ENCODE measurements at regions not wholly inside any gene's neighbourhood (a gene's known extent, or its start where the extent isn't known, plus 50 kb on each side); places are given as distances from the start of the nearest gene placed in this dataset.
"Not testable (repeated sequence)": the region's sequence is repeated elsewhere in the genome, so short reads cannot be mapped to it uniquely, and the experiment has no call there.

DNA sequence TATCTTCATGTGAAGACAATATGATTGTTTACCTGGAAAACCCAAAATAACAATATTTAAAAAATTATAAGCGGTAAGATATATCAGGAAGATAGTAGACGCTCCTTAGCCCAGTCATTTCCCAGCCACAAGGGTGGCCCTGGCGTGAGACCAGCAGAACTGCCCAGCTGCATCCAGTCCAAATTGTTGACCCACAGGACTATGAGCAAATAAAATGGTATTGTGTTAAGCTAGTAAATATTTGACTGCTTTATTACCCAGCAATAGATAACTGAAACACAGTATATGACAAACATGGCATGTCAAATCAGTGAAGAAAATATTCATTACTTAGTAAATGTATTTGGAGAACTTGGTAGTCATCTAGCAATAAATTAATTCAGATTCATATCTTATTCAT lies 294.3 kb upstream of the SPAG17 start:
- H3K27ac ChIP-seq (ENCODE audit: low read depth in 2 of 2, low read length in 2 of 2), result no peak overlapping the region
- TF ChIP-seq, protein P1, sequence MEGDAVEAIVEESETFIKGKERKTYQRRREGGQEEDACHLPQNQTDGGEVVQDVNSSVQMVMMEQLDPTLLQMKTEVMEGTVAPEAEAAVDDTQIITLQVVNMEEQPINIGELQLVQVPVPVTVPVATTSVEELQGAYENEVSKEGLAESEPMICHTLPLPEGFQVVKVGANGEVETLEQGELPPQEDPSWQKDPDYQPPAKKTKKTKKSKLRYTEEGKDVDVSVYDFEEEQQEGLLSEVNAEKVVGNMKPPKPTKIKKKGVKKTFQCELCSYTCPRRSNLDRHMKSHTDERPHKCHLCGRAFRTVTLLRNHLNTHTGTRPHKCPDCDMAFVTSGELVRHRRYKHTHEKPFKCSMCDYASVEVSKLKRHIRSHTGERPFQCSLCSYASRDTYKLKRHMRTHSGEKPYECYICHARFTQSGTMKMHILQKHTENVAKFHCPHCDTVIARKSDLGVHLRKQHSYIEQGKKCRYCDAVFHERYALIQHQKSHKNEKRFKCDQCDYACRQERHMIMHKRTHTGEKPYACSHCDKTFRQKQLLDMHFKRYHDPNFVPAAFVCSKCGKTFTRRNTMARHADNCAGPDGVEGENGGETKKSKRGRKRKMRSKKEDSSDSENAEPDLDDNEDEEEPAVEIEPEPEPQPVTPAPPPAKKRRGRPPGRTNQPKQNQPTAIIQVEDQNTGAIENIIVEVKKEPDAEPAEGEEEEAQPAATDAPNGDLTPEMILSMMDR (IDR thresholded peaks at IDR 0.05; ENCODE audit: borderline replicate concordance, extremely low read depth, insufficient read depth), result no peak
- no peaks in the 10 kb centered on the region for H3K9me3 ChIP-seq (ENCODE audit: control insufficient read depth in 2 of 3, insufficient read depth in 1 of 3, low read length in 3 of 3)
- H3K9ac ChIP-seq (ENCODE audit: low read length in 3 of 3), result no peak overlapping the region
- no peaks in the 10 kb centered on the region for H3K27me3 ChIP-seq (ENCODE audit: control insufficient read depth, insufficient read depth, low read length)
- H3K4me3 ChIP-seq (ENCODE audit: low read length in 3 of 3), result no peak overlapping the region
- H3K4me1 ChIP-seq (ENCODE audit: control insufficient read depth in 2 of 3, insufficient read depth in 2 of 3, low read depth in 1 of 3, low read length in 3 of 3), result no peaks in the 10 kb centered on the region
- no peak for DNase-seq
- intact Hi-C loops (cut with DNase I), result no loop called here
- FAIRE-seq, result no peak
- H3K36me3 ChIP-seq (ENCODE audit: control insufficient read depth in 2 of 3, insufficient read depth in 3 of 3, low read length in 3 of 3), result no peaks in the 10 kb centered on the region

DNA sequence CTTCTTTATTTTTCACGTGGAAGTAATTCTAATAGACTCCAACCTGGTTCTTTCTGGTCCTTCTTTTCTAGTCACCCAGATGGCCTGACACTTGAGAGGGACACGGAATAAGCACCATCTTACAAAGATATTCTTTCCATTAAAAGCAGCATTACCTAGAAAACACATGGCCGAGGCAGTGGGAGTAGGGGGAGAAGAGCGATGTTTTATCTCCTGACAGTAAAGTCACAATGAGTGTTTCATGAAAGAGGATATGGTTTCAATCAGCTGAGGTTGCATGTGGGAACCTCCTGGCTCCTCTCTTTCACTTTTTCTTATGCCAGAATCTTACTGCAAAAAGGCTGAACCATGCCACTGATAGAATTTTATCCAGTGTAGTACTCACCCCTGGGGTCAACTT lies 288.8 kb upstream of the SPAG17 start:
- intact Hi-C loops (cut with DNase I), result no loop called here
- H3K4me3 ChIP-seq (ENCODE audit: low read length in 3 of 3), result no peak overlapping the region
- no peak for FAIRE-seq
- no peaks in the 10 kb centered on the region for H3K27me3 ChIP-seq (ENCODE audit: control insufficient read depth, insufficient read depth, low read length)
- H3K36me3 ChIP-seq (ENCODE audit: control insufficient read depth in 2 of 3, insufficient read depth in 3 of 3, low read length in 3 of 3), result no peaks in the 10 kb centered on the region
- H3K27ac ChIP-seq (ENCODE audit: low read depth in 2 of 2, low read length in 2 of 2), result no peak overlapping the region
- H3K9ac ChIP-seq (ENCODE audit: low read length in 3 of 3), result no peak overlapping the region
- DNase-seq, result peak in 3 of 5 donors; percentile 60 to 78 (median 71)
- no peaks in the 10 kb centered on the region for H3K4me1 ChIP-seq (ENCODE audit: control insufficient read depth in 2 of 3, insufficient read depth in 2 of 3, low read depth in 1 of 3, low read length in 3 of 3)
- no peaks in the 10 kb centered on the region for H3K9me3 ChIP-seq (ENCODE audit: control insufficient read depth in 2 of 3, insufficient read depth in 1 of 3, low read length in 3 of 3)
- TF ChIP-seq, protein P1 (IDR thresholded peaks at IDR 0.05; ENCODE audit: borderline replicate concordance, extremely low read depth, insufficient read depth), result no peak

DNA sequence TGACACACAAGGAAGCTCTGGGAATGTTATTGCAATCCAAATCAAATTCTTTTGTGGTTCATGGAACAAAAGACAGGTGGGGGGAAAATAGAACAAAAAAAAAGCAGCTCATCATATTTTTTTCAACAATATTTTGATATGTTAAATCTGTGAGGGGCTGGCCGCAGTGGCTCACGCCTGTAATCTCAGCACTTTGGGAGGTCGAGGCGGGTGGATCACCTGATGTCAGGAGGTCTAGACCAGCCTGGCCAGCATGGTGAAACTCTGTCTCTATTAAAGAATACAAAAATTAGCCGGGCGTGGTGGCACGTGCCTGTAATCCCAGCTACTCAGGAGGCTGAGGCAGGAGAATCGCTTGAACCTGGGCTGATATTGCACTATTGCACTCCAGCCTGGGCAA lies 279.4 kb upstream of the SPAG17 start:
- H3K9me3 ChIP-seq (ENCODE audit: control insufficient read depth in 2 of 3, insufficient read depth in 1 of 3, low read length in 3 of 3); H3K4me1 ChIP-seq (ENCODE audit: control insufficient read depth in 2 of 3, insufficient read depth in 2 of 3, low read depth in 1 of 3, low read length in 3 of 3); H3K27ac ChIP-seq (ENCODE audit: low read depth in 2 of 2, low read length in 2 of 2); H3K27me3 ChIP-seq (ENCODE audit: control insufficient read depth, insufficient read depth, low read length); H3K9ac ChIP-seq (ENCODE audit: low read length in 3 of 3); FAIRE-seq; intact Hi-C loops (cut with DNase I); H3K4me3 ChIP-seq (ENCODE audit: low read length in 3 of 3); H3K36me3 ChIP-seq (ENCODE audit: control insufficient read depth in 2 of 3, insufficient read depth in 3 of 3, low read length in 3 of 3); DNase-seq: not testable (repeated sequence)

DNA sequence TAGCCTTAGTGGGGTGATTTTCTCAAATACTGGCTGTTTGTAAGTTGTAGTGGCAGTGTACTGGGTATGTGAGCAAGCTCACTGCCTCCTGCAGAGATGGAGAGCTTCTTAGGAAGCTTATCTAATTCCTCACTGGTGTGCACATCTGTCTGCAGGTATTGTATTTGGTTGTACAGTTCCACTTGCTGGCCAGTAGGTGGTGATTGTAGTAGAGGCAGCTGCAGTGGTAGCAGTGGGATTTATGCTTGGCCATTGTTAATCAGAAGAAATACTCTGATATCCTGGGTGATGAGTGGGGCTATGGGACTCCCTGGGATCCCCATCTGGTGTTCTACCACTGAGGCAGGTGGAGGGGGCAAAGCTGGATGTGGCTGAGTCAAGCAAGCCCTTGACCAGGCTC lies 276.1 kb upstream of the SPAG17 start:
- H3K9ac ChIP-seq (ENCODE audit: low read length in 3 of 3), result no peak overlapping the region
- no peak for FAIRE-seq
- H3K27ac ChIP-seq (ENCODE audit: low read depth in 2 of 2, low read length in 2 of 2), result no peak overlapping the region
- TF ChIP-seq, protein P1 (IDR thresholded peaks at IDR 0.05; ENCODE audit: borderline replicate concordance, extremely low read depth, insufficient read depth), result peak; percentile 3
- H3K9me3 ChIP-seq (ENCODE audit: control insufficient read depth in 2 of 3, insufficient read depth in 1 of 3, low read length in 3 of 3), result peaks cover 0 to 7% (median 0%) of the 10 kb centered on the region in 3 donors
- H3K27me3 ChIP-seq (ENCODE audit: control insufficient read depth, insufficient read depth, low read length), result no peaks in the 10 kb centered on the region
- H3K36me3 ChIP-seq (ENCODE audit: control insufficient read depth in 2 of 3, insufficient read depth in 3 of 3, low read length in 3 of 3), result no peaks in the 10 kb centered on the region
- intact Hi-C loops (cut with DNase I), result no loop called here
- H3K4me1 ChIP-seq (ENCODE audit: control insufficient read depth in 2 of 3, insufficient read depth in 2 of 3, low read depth in 1 of 3, low read length in 3 of 3), result no peaks in the 10 kb centered on the region
- no peak for DNase-seq
- no peak overlapping the region for H3K4me3 ChIP-seq (ENCODE audit: low read length in 3 of 3)

Measured in kidney (tissue), 13 donors.